Mammary epithelial cell (primary cell): ENCODE measurements at regions not wholly inside any gene's neighbourhood (a gene's known extent, or its start where the extent isn't known, plus 50 kb on each side); places are given as distances from the start of the nearest gene placed in this dataset.

ENCODE experiments used
- EZH2 ChIP-seq: IDR thresholded peaks from 2 replicates; pipeline ENCODE4 v1.6.1; 2012; ENCODE audit warnings: low read length, inconsistent platforms, borderline replicate concordance
- TF ChIP-seq, protein P1 (sequence below), 2 donors: IDR thresholded peaks in 1 of 2; conservative IDR thresholded peaks in 1 of 2; 2 replicates each; pipeline ENCODE4 v1.5.1; 2011 to 2012; ENCODE audit warnings: inconsistent platforms in 2 of 2, low read length in 2 of 2, mild to moderate bottlenecking in 2 of 2, control low read depth in 1 of 2, low read depth in 1 of 2; ENCODE audit not compliant: insufficient read depth in 1 of 2; ENCODE audit errors: extremely low read depth in 1 of 2

DNA sequence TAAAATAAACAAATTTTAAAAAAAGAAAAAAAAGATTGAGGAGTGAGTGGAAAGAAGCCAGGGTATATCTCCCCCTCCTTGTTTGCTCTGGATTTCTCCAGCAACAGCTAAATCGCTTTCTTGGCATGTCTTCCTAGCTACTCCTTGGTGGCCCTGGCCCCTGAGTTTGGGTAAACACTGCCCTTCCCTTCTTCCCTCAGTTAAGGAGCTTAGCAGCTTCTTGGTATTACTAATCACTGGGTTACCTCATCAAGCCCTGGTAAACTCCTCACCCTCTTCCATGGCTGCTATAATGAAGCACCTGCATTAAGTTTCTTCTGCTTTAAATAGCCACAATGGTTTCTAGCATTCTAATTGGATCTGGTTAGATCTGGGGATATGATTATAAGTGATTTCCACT, 269.8 kb downstream of the FZD1 start:
- TF ChIP-seq, protein P1, sequence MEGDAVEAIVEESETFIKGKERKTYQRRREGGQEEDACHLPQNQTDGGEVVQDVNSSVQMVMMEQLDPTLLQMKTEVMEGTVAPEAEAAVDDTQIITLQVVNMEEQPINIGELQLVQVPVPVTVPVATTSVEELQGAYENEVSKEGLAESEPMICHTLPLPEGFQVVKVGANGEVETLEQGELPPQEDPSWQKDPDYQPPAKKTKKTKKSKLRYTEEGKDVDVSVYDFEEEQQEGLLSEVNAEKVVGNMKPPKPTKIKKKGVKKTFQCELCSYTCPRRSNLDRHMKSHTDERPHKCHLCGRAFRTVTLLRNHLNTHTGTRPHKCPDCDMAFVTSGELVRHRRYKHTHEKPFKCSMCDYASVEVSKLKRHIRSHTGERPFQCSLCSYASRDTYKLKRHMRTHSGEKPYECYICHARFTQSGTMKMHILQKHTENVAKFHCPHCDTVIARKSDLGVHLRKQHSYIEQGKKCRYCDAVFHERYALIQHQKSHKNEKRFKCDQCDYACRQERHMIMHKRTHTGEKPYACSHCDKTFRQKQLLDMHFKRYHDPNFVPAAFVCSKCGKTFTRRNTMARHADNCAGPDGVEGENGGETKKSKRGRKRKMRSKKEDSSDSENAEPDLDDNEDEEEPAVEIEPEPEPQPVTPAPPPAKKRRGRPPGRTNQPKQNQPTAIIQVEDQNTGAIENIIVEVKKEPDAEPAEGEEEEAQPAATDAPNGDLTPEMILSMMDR (conservative IDR thresholded peaks at IDR 0.05 in 1 of 2, IDR thresholded peaks at IDR 0.05 in 1 of 2; ENCODE audit: extremely low read depth in 1 of 2, insufficient read depth in 1 of 2, low read depth in 1 of 2, low read length in 2 of 2), result no peak
- TF ChIP-seq EZH2, result no peak
